MM.1S (cell line): ENCODE measurements at regions not wholly inside any gene's neighbourhood (a gene's known extent, or its start where the extent isn't known, plus 50 kb on each side); places are given as distances from the start of the nearest gene placed in this dataset.

ENCODE experiments used
- DNase-seq: peaks from one replicate; pipeline ENCODE4 v3.0.0-alpha.2; 2015
- H2AFZ ChIP-seq: fragments of 300-600 bp; sonication (generic); 2 replicates; pipeline ENCODE4 v1.6.0; 2016; ENCODE audit warnings: antibody characterized with exemption, low read length
- H3F3A ChIP-seq: fragments of 300-600 bp; sonication (generic); 2 replicates; pipeline ENCODE4 v1.6.1; 2016; ENCODE audit warnings: mild to moderate bottlenecking, antibody characterized with exemption, low read length, moderate library complexity, mixed read lengths; ENCODE audit not compliant: insufficient read depth
- H3K27ac ChIP-seq: fragments of 300-600 bp; sonication (generic); 2 replicates; pipeline ENCODE4 v1.5.1; 2016; ENCODE audit warnings: mild to moderate bottlenecking, low read length
- H3K27me3 ChIP-seq: fragments of 300-600 bp; sonication (generic); replicated peaks from 2 replicates; pipeline ENCODE4 v1.6.0; 2016; ENCODE audit warnings: low read length; ENCODE audit not compliant: insufficient read depth
- H3K36me3 ChIP-seq: fragments of 300-600 bp; sonication (generic); replicated peaks from 2 replicates; pipeline ENCODE4 v1.6.1; 2016; ENCODE audit warnings: mild to moderate bottlenecking, low read length, mixed read lengths; ENCODE audit not compliant: insufficient read depth
- H3K4me1 ChIP-seq: fragments of 300-600 bp; sonication (generic); 2 replicates; pipeline ENCODE4 v1.6.1; 2016; ENCODE audit warnings: low read length, mixed read lengths
- H3K4me2 ChIP-seq: fragments of 300-600 bp; sonication (generic); 2 replicates; pipeline ENCODE4 v1.6.0; 2016; ENCODE audit warnings: low read depth, low read length
- H3K4me3 ChIP-seq: fragments of 300-600 bp; sonication (generic); 2 replicates; pipeline ENCODE4 v1.5.1; 2016; ENCODE audit warnings: low read length, mixed read lengths
- H3K79me2 ChIP-seq: fragments of 300-600 bp; sonication (generic); 2 replicates; pipeline ENCODE4 v1.6.1; 2016; ENCODE audit warnings: mixed run types, low read length, mixed read lengths
- H3K9ac ChIP-seq: fragments of 300-600 bp; sonication (generic); 2 replicates; pipeline ENCODE4 v1.6.1; 2016; ENCODE audit warnings: low read length, mixed read lengths
- H3K9me2 ChIP-seq: fragments of 300-600 bp; sonication (generic); replicated peaks from 2 replicates; pipeline ENCODE4 v1.6.1; 2016; ENCODE audit warnings: mild to moderate bottlenecking, low read length, mixed read lengths; ENCODE audit not compliant: insufficient read depth
- H3K9me3 ChIP-seq: fragments of 300-600 bp; sonication (generic); replicated peaks from 2 replicates; pipeline ENCODE4 v1.6.1; 2016; ENCODE audit warnings: mild to moderate bottlenecking, low read length, mixed read lengths; ENCODE audit not compliant: insufficient read depth
- H4K20me1 ChIP-seq: fragments of 300-600 bp; sonication (generic); 2 replicates; pipeline ENCODE4 v1.6.1; 2016; ENCODE audit warnings: mild to moderate bottlenecking, low read length, moderate library complexity, mixed read lengths; ENCODE audit not compliant: insufficient read depth
- CTCF ChIP-seq: fragments of 300-600 bp; sonication (generic); IDR thresholded peaks from 2 replicates; pipeline ENCODE4 v1.5.1; 2016; ENCODE audit warnings: antibody characterized with exemption, low read length, mixed read lengths
- EZH2 ChIP-seq: fragments of 300-600 bp; sonication (generic); optimal IDR thresholded peaks from 2 replicates; pipeline ENCODE3; 2017; ENCODE audit warnings: low read depth, mild to moderate bottlenecking, antibody characterized with exemption, low read length, mixed read lengths
- EZH2phosphoT487 ChIP-seq: fragments of 300-600 bp; sonication (generic); IDR thresholded peaks from 2 replicates; pipeline ENCODE4 v1.6.1; 2018; ENCODE audit warnings: antibody characterized with exemption, low read length

- TF ChIP-seq EZH2 (no peak), CTCF (no peak), EZH2phosphoT487 (no peak)
Observed at GRCh38 chr16:5966004-5966403, 868.4 kb upstream of the EEF2KMT start.

GRCh38 chr16:5965321-5965720 lies 867.7 kb upstream of the EEF2KMT start:
- no peaks in the 10 kb centered on the region for H3K27me3 ChIP-seq
- no peak for TF ChIP-seq EZH2
- TF ChIP-seq EZH2phosphoT487 = no peak
- no peak for TF ChIP-seq CTCF
- no peak overlapping the region for H3K27ac ChIP-seq
- H3K36me3 ChIP-seq = no peaks in the 10 kb centered on the region
- H2AFZ ChIP-seq = no peak overlapping the region
- H3K9me3 ChIP-seq = no peaks in the 10 kb centered on the region
- no peak overlapping the region for H3K4me2 ChIP-seq
- no peak overlapping the region for H3K4me3 ChIP-seq
- no peak for DNase-seq
- H3K79me2 ChIP-seq = no peaks in the 10 kb centered on the region
- H3F3A ChIP-seq = no peaks in the 10 kb centered on the region
- H3K9me2 ChIP-seq = no peaks in the 10 kb centered on the region
- H4K20me1 ChIP-seq = no peaks in the 10 kb centered on the region
- H3K4me1 ChIP-seq = no peaks in the 10 kb centered on the region
- H3K9ac ChIP-seq = no peak overlapping the region

More at GRCh38 chr16:5966004-5966403, 868.4 kb upstream of the EEF2KMT start:
- no peak overlapping the region for H3K9ac ChIP-seq
- H3K4me1 ChIP-seq = no peaks in the 10 kb centered on the region
- H3K9me2 ChIP-seq = no peaks in the 10 kb centered on the region
- H3K9me3 ChIP-seq = no peaks in the 10 kb centered on the region
- no peaks in the 10 kb centered on the region for H3F3A ChIP-seq
- H3K79me2 ChIP-seq = no peaks in the 10 kb centered on the region
- DNase-seq = no peak
- no peak overlapping the region for H3K27ac ChIP-seq
- H3K4me2 ChIP-seq = no peak overlapping the region
- no peak overlapping the region for H2AFZ ChIP-seq
- no peaks in the 10 kb centered on the region for H3K36me3 ChIP-seq
- H4K20me1 ChIP-seq = no peaks in the 10 kb centered on the region
- H3K4me3 ChIP-seq = no peak overlapping the region
- no peaks in the 10 kb centered on the region for H3K27me3 ChIP-seq

- no peaks in the 10 kb centered on the region for H3K27me3 ChIP-seq
- no peaks in the 10 kb centered on the region for H3K79me2 ChIP-seq
- no peaks in the 10 kb centered on the region for H3K9me2 ChIP-seq
- H3K36me3 ChIP-seq = no peaks in the 10 kb centered on the region
- no peaks in the 10 kb centered on the region for H3F3A ChIP-seq
- no peaks in the 10 kb centered on the region for H4K20me1 ChIP-seq
- TF ChIP-seq CTCF = no peak
- TF ChIP-seq EZH2phosphoT487 = no peak
- TF ChIP-seq EZH2 = no peak
- DNase-seq = no peak
- no peaks in the 10 kb centered on the region for H3K4me1 ChIP-seq
- H3K9ac ChIP-seq = no peak overlapping the region
- no peak overlapping the region for H3K4me2 ChIP-seq
- H3K27ac ChIP-seq = no peak overlapping the region
- H3K4me3 ChIP-seq = no peak overlapping the region
- H3K9me3 ChIP-seq = no peaks in the 10 kb centered on the region
- no peak overlapping the region for H2AFZ ChIP-seq
Observed at GRCh38 chr16:5951486-5951885, 853.9 kb upstream of the EEF2KMT start.
